ENCODE measurements at regions not wholly inside any gene's neighbourhood (a gene's known extent, or its start where the extent isn't known, plus 50 kb on each side); places are given as distances from the start of the nearest gene placed in this dataset.

DNA sequence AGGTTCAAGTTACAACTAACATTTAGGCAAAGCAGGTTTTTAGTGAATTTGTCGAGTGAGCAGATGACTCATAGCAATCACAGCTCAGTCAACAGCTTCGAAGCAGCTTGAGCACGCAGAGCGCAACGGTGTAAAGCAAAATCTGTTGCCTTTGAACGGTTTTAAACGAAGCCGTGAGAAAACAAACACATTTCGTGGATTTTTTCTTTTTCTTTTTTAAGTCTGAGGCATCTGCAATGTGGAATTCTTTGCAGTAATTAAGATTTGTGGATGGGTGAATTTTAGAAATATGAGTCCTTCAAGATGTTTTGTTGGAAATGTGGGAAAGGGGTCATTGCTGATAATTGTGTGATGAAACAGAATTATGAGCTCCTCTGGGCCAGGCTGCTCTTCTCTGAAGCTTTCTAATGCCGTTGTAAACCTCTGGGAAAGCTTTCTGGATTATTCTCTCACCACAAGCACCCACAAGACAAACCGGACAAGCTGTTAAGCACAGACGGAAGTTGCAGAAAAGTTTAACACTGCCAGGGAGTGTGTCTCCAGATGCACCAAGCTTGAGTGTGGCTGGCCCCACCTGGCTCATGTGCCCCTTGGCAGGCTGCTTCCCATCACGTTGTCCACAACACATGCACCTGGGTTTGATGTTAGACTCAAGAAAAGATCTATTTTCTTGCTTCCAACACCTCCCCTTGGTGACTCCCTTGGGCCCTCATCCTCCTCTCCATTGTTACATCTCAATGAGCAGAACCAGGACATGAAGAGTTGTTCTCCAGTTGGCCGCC, 224.7 kb downstream of the ACKR3 start:
- no peak overlapping the region for H2BK15ac ChIP-seq (ENCODE audit: low read length)
- H3K4me1 ChIP-seq (replicated peaks in 1 of 4; ENCODE audit: control insufficient read depth in 3 of 4, insufficient read depth in 4 of 4, low read length in 3 of 4) = peaks cover 0 to 7% (median 2%) of the 10 kb centered on the region in 4 experiments; a peak in 4 of 7 replicates
- H3K23ac ChIP-seq (ENCODE audit: insufficient read length) = no peak overlapping the region
- 82% methylated on average over 14 of the region's 14 CpGs; no CpG with 5 or more reads in 1 of the 2 experiments for WGBS, 2 experiments (ENCODE audit: extremely low coverage in 1 of 2, insufficient coverage in 1 of 2, insufficient read length in 1 of 2, insufficient replicate concordance in 2 of 2, low coverage in 1 of 2, low lambda C conversion rate in 2 of 2, missing lambda C conversion rate in 1 of 2)
- DNase-seq (ENCODE audit: low read depth in 1 of 2, low spot score in 2 of 2) (no peak), FAIRE-seq (no peak)
- H3K27me3 ChIP-seq (replicated peaks in 1 of 4; ENCODE audit: control insufficient read depth in 3 of 4, extremely low read depth in 1 of 4, insufficient read depth in 3 of 4, low read length in 3 of 4) = no peaks in the 10 kb centered on the region
- H2BK5ac ChIP-seq (ENCODE audit: low read depth, low read length) = no peak overlapping the region
- no peak overlapping the region for H3K56ac ChIP-seq (replicated peaks; ENCODE audit: insufficient read length, low read depth, low read length)
- no peaks in the 10 kb centered on the region for H3K79me1 ChIP-seq (ENCODE audit: low read depth, low read length)
- no peak overlapping the region for H2BK120ac ChIP-seq (replicated peaks; ENCODE audit: low read depth, low read length)
- no peak overlapping the region for H2AK5ac ChIP-seq (ENCODE audit: low read depth, low read length)
- H4K8ac ChIP-seq (ENCODE audit: extremely low read depth, insufficient read depth, low read length) = no peak overlapping the region
- H3K18ac ChIP-seq (ENCODE audit: extremely low read depth, low read length) = no peak overlapping the region
- no peaks in the 10 kb centered on the region for H3K9me3 ChIP-seq (ENCODE audit: insufficient read depth in 2 of 2, low read depth in 1 of 2, low read length in 1 of 2)
- no peak overlapping the region for H3K27ac ChIP-seq (ENCODE audit: low read depth, low read length)
- no peak overlapping the region for H4K91ac ChIP-seq (replicated peaks; ENCODE audit: insufficient read length, low read length)
- H3K23me2 ChIP-seq (ENCODE audit: low read depth, low read length) = no peaks in the 10 kb centered on the region
- no peaks in the 10 kb centered on the region for H4K20me1 ChIP-seq (replicated peaks in 1 of 2; ENCODE audit: control insufficient read depth in 1 of 2, insufficient read depth in 2 of 2, low read length in 2 of 2)
- H3K36me3 ChIP-seq (ENCODE audit: control insufficient read depth in 2 of 4, insufficient read depth in 4 of 4, low read length in 3 of 4) = no peaks in the 10 kb centered on the region
- H3K4me3 ChIP-seq (ENCODE audit: extremely low read depth in 1 of 4, insufficient read depth in 2 of 4, low read depth in 3 of 4, low read length in 4 of 4) = no peak overlapping the region
- POLR2A ChIA-PET (ENCODE audit: partially characterized antibody) = no interaction called here
- no peak overlapping the region for H3K9ac ChIP-seq (replicated peaks in 1 of 4; ENCODE audit: extremely low read depth in 1 of 4, low read depth in 3 of 4, low read length in 3 of 4)
- H2BK12ac ChIP-seq (ENCODE audit: low read depth, low read length) = no peak overlapping the region
- no peak overlapping the region for H3K14ac ChIP-seq (ENCODE audit: insufficient read length)
- no peak overlapping the region for H3K4ac ChIP-seq (replicated peaks; ENCODE audit: insufficient read length, low read depth, low read length)
- H3K79me2 ChIP-seq (ENCODE audit: control insufficient read depth in 1 of 2, insufficient read depth in 2 of 2, low read length in 2 of 2) = no peaks in the 10 kb centered on the region
- CTCF ChIA-PET (ENCODE audit: partially characterized antibody) = interaction anchor here (0.6 kb wide), 2 partner anchors 91 to 248 kb away, joined by 3 read pairs; no protein-coding TSS in a partner anchor
- H4K5ac ChIP-seq (ENCODE audit: insufficient read length, low read depth, low read length) = no peak overlapping the region
- no peak overlapping the region for H2AFZ ChIP-seq (ENCODE audit: low read length)
- no peak overlapping the region for H3K4me2 ChIP-seq (ENCODE audit: insufficient read depth in 1 of 2, low read depth in 2 of 2, low read length in 2 of 2)
- H2BK20ac ChIP-seq (ENCODE audit: low read length) = no peak overlapping the region
- TF ChIP-seq YY1 (IDR thresholded peaks at IDR 0.05; ENCODE audit: low read depth, low read length) (no peak), KDM5A (IDR thresholded peaks at IDR 0.05; ENCODE audit: low read length) (no peak), SIRT6 (IDR thresholded peaks at IDR 0.05; ENCODE audit: low read length) (no peak), CHD2 (IDR thresholded peaks at IDR 0.05; ENCODE audit: low read length) (no peak), CBX8 (IDR thresholded peaks at IDR 0.05; ENCODE audit: borderline replicate concordance, low read depth, low read length) (no peak), EGR1 (IDR thresholded peaks at IDR 0.05; ENCODE audit: borderline replicate concordance, low read depth, low read length) (no peak), CTBP2 (IDR thresholded peaks at IDR 0.05; ENCODE audit: borderline replicate concordance, insufficient read depth, insufficient read length, low read length) (no peak), RFX5 (IDR thresholded peaks at IDR 0.05; ENCODE audit: borderline replicate concordance, low read depth, low read length) (no peak), ZNF274 (IDR thresholded peaks at IDR 0.05; ENCODE audit: borderline replicate concordance, extremely low read depth, low read length) (no peak), JUND (IDR thresholded peaks at IDR 0.05; ENCODE audit: low read length) (no peak), SUZ12 (IDR thresholded peaks at IDR 0.05; ENCODE audit: low read length) (no peak), GABPA (IDR thresholded peaks at IDR 0.05; ENCODE audit: borderline replicate concordance, insufficient read depth, low read length) (no peak)
- TF ChIP-seq, protein P1, sequence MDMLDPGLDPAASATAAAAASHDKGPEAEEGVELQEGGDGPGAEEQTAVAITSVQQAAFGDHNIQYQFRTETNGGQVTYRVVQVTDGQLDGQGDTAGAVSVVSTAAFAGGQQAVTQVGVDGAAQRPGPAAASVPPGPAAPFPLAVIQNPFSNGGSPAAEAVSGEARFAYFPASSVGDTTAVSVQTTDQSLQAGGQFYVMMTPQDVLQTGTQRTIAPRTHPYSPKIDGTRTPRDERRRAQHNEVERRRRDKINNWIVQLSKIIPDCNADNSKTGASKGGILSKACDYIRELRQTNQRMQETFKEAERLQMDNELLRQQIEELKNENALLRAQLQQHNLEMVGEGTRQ (IDR thresholded peaks at IDR 0.05; ENCODE audit: low read length) = no peak

Data from H1 (cell line).